Keratinocyte (primary cell): ENCODE measurements at regions not wholly inside any gene's neighbourhood (a gene's known extent, or its start where the extent isn't known, plus 50 kb on each side); places are given as distances from the start of the nearest gene placed in this dataset.

Experiments used
- DNase-seq: peaks from one replicate; pipeline ENCODE4 v3.0.0-alpha.2; 2011; ENCODE audit warnings: low read depth, missing footprints, low spot score
- FAIRE-seq: peaks from 2 replicates; lab custom pipeline; 2011; peaks lifted over from hg19 to GRCh38; lab: Jason Lieb, UNC
- H2AFZ ChIP-seq: 2 replicates; pipeline ENCODE4 v1.6.0; 2012; ENCODE audit warnings: low read length, control low read depth, inconsistent platforms; ENCODE audit not compliant: control insufficient read depth
- H3K27ac ChIP-seq: 2 replicates; pipeline ENCODE4 v1.5.1; 2011; ENCODE audit warnings: low read length; ENCODE audit not compliant: control insufficient read depth, insufficient read depth
- H3K27me3 ChIP-seq: 3 replicates; pipeline ENCODE4 v1.6.0; 2011; ENCODE audit warnings: low read length; ENCODE audit not compliant: control insufficient read depth, insufficient read depth; ENCODE audit errors: extremely low read depth
- H3K36me3 ChIP-seq, 2 experiments: 2 replicates in 1 of 2; 3 replicates in 1 of 2; pipeline ENCODE4 v1.5.1; 2011; ENCODE audit warnings: low read length in 2 of 2, mild to moderate bottlenecking in 1 of 2; ENCODE audit not compliant: control insufficient read depth in 2 of 2, insufficient read depth in 2 of 2; ENCODE audit errors: extremely low read depth in 1 of 2
- H3K4me1 ChIP-seq: 3 replicates; pipeline ENCODE4 v1.5.1; 2011; ENCODE audit warnings: low read length; ENCODE audit not compliant: control insufficient read depth, insufficient read depth; ENCODE audit errors: extremely low read depth
- H3K4me2 ChIP-seq: 3 replicates; pipeline ENCODE4 v1.6.0; 2011; ENCODE audit warnings: low read depth, low read length; ENCODE audit not compliant: control insufficient read depth, insufficient read depth; ENCODE audit errors: extremely low read depth
- H3K4me3 ChIP-seq, 3 experiments: fragments of 200-600 bp in 1 of 3; sonication (generic) in 1 of 3; 2 replicates in 2 of 3; 3 replicates in 1 of 3; pipeline ENCODE4 v1.5.1; 2011 to 2016; ENCODE audit warnings: low read length in 3 of 3, mild to moderate bottlenecking in 3 of 3, control low read depth in 2 of 3, inconsistent platforms in 1 of 3, low read depth in 1 of 3, mixed read lengths in 1 of 3, mixed run types in 1 of 3, moderate library complexity in 1 of 3; ENCODE audit not compliant: control insufficient read depth in 2 of 3, insufficient read depth in 2 of 3; ENCODE audit errors: extremely low read depth in 1 of 3
- H3K79me2 ChIP-seq: 2 replicates; pipeline ENCODE4 v1.6.0; 2012; ENCODE audit warnings: low read length; ENCODE audit not compliant: control insufficient read depth, insufficient read depth
- H3K9ac ChIP-seq: 3 replicates; pipeline ENCODE4 v1.6.0; 2011; ENCODE audit warnings: low read length; ENCODE audit not compliant: control insufficient read depth, insufficient read depth; ENCODE audit errors: extremely low read depth
- H3K9me1 ChIP-seq: 3 replicates; pipeline ENCODE4 v1.6.0; 2011; ENCODE audit warnings: low read length; ENCODE audit not compliant: control insufficient read depth, insufficient read depth; ENCODE audit errors: extremely low read depth
- H3K9me3 ChIP-seq: 2 replicates; pipeline ENCODE4 v1.5.1; 2012; ENCODE audit warnings: low read depth, low read length; ENCODE audit not compliant: control insufficient read depth
- H4K20me1 ChIP-seq: 3 replicates; pipeline ENCODE4 v1.6.0; 2011; ENCODE audit warnings: low read length; ENCODE audit not compliant: control insufficient read depth, insufficient read depth; ENCODE audit errors: extremely low read depth
- EZH2 ChIP-seq: IDR thresholded peaks from one replicate; pipeline ENCODE4 v1.6.1; 2012; ENCODE audit warnings: inconsistent platforms, mild to moderate bottlenecking, low read length, moderate library complexity
- dilution Hi-C: fragments of 300-500 bp; cut with MboI; formaldehyde crosslinking; loops from one replicate; pipeline ENCODE4 v1.7.0; 2020; ENCODE audit warnings: low sequenced_read_pairs; ENCODE audit not compliant: extremely low pct_ligation_motif_present
- TF ChIP-seq, protein P1 (sequence below), 3 experiments: IDR thresholded peaks in 1 of 3; conservative IDR thresholded peaks in 1 of 3; optimal IDR thresholded peaks in 1 of 3; 2 replicates in 2 of 3; 3 replicates in 1 of 3; pipeline versions ENCODE3 to v1.5.1; 2011; ENCODE audit warnings: low read length in 3 of 3, mild to moderate bottlenecking in 3 of 3, moderate library complexity in 2 of 3, control low read depth in 1 of 3, inconsistent platforms in 1 of 3; ENCODE audit not compliant: insufficient read depth in 2 of 3; ENCODE audit errors: extremely low read depth in 1 of 3

- Histone ChIP-seq H2AFZ (no peak overlapping the region), H3K9me3 (no peaks in the 10 kb centered on the region), H4K20me1 (no peaks in the 10 kb centered on the region), H3K4me1 (no peaks in the 10 kb centered on the region), H3K79me2 (no peaks in the 10 kb centered on the region), H3K27ac (no peak overlapping the region), H3K27me3 (no peaks in the 10 kb centered on the region), H3K4me2 (no peak overlapping the region), H3K9me1 (no peaks in the 10 kb centered on the region), H3K4me3 (no peak overlapping the region), H3K9ac (no peak overlapping the region), H3K36me3 (no peaks in the 10 kb centered on the region)
- FAIRE-seq (no peak), DNase-seq (no peak)
- no peak for TF ChIP-seq EZH2
- TF ChIP-seq, protein P1, sequence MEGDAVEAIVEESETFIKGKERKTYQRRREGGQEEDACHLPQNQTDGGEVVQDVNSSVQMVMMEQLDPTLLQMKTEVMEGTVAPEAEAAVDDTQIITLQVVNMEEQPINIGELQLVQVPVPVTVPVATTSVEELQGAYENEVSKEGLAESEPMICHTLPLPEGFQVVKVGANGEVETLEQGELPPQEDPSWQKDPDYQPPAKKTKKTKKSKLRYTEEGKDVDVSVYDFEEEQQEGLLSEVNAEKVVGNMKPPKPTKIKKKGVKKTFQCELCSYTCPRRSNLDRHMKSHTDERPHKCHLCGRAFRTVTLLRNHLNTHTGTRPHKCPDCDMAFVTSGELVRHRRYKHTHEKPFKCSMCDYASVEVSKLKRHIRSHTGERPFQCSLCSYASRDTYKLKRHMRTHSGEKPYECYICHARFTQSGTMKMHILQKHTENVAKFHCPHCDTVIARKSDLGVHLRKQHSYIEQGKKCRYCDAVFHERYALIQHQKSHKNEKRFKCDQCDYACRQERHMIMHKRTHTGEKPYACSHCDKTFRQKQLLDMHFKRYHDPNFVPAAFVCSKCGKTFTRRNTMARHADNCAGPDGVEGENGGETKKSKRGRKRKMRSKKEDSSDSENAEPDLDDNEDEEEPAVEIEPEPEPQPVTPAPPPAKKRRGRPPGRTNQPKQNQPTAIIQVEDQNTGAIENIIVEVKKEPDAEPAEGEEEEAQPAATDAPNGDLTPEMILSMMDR (optimal IDR thresholded peaks at IDR 0.05 in 1 of 3, IDR thresholded peaks at IDR 0.05 in 1 of 3, conservative IDR thresholded peaks at IDR 0.05 in 1 of 3; ENCODE audit: extremely low read depth in 1 of 3, insufficient read depth in 2 of 3, low read length in 3 of 3): no peak
- dilution Hi-C loops: no loop called here
Observed at GRCh38 chr7:25348104-25348503, 119.8 kb upstream of the NPVF start.

DNA sequence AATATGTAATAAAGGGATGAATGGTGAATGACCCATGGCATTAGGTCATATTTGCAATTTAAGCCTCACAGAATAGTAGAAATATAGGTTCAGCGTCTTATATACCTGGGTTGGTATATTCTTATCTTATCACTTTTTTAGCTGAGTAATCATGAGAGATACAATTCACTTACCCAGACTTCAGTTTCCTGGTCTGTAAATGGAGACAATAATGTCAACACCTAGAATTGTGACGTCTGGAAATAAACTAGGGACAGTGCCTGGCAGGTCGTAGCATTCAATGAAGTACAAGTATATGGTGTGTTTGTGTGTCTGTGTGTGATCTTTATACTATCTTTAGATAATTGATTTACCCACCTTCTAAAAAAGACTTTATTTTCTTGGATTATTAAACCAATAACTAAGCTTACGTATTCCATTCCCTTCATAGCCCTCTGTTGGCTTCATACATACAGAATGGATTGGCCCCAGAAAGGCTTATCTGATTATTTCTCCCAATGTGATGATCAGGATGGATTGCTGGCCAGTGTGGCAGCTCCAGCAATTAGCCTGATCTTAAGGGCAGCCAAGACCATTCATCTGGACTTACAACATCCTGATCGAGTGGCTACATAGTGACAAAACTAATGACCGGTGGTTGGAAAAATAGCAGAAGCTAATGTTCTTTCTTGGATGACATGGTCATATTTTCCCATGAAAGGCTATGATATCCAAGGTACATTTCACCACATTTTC is 121.2 kb upstream of the NPVF start:
- Histone ChIP-seq H3K4me2 (no peak overlapping the region), H3K27ac (no peak overlapping the region), H2AFZ (no peak overlapping the region), H3K27me3 (no peaks in the 10 kb centered on the region), H3K9me3 (no peaks in the 10 kb centered on the region), H3K36me3 (no peaks in the 10 kb centered on the region), H3K4me3 (no peak overlapping the region), H3K9me1 (no peaks in the 10 kb centered on the region), H4K20me1 (no peaks in the 10 kb centered on the region), H3K9ac (no peak overlapping the region), H3K79me2 (no peaks in the 10 kb centered on the region), H3K4me1 (no peaks in the 10 kb centered on the region)
- TF ChIP-seq EZH2: no peak
- TF ChIP-seq, protein P1 (optimal IDR thresholded peaks at IDR 0.05 in 1 of 3, IDR thresholded peaks at IDR 0.05 in 1 of 3, conservative IDR thresholded peaks at IDR 0.05 in 1 of 3; ENCODE audit: extremely low read depth in 1 of 3, insufficient read depth in 2 of 3, low read length in 3 of 3): no peak
- FAIRE-seq (no peak), DNase-seq (no peak)
- dilution Hi-C loops: no loop called here
